NAMALWA (cell line): ENCODE measurements at regions not wholly inside any gene's neighbourhood (a gene's known extent, or its start where the extent isn't known, plus 50 kb on each side); places are given as distances from the start of the nearest gene placed in this dataset.
A peak's percentile ranks its signal among the peaks of the same experiment; 100 is the strongest.

Experiments used
- DNase-seq: peaks from one replicate; pipeline ENCODE4 v3.0.0-alpha.2; 2015; ENCODE audit warnings: low spot score

DNA sequence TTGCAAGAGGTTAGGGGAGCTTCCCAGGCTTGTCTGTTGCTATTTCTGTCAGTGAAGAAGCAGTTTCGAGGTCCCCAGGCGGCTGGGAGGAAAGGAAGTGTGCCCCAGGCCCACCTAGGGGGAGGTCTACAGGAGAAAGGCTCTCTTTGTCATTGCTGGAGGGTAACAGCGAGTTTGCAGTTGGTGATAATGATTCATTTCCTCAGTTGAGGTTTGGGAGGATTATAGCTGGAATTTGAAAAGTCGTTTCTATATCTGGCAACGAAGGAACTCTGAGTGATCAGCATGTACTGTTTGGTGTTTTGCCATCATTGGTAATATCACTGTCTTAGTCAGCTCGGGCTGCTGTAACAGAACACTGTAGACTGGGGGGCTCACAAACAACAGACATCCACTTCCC is 65.5 kb upstream of the UBE3A start:
- DNase-seq: no peak

DNA sequence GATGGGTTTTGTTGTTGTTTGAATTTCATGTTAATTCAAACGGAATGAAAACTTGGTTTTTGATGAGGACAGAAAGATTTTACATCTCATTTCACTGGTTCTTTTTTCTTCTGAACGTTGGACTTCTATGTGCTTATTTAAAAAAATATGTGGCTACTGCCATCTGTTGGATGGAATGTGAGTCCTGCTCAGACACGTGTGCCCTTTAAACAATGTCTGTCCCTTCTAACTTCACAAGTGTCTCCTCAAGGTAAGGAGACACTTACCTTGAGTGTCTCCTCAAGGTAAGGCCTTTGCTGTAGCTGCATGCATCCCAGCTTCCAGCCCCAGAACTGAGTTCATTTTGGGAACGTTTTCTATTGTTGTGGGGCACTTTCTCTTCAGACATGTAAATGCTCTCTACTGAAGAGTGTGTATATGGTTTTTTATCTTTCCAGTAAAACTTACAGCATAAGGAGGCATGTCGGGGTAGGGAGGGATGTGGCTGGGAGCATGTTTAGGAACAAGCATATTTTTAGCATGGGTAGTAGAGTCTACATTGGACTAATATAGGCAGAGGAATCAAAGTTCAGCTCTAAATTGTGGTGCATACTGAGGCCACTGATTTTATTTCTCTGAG is 63.1 kb upstream of the UBE3A start:
- DNase-seq: peak; percentile 66

DNA sequence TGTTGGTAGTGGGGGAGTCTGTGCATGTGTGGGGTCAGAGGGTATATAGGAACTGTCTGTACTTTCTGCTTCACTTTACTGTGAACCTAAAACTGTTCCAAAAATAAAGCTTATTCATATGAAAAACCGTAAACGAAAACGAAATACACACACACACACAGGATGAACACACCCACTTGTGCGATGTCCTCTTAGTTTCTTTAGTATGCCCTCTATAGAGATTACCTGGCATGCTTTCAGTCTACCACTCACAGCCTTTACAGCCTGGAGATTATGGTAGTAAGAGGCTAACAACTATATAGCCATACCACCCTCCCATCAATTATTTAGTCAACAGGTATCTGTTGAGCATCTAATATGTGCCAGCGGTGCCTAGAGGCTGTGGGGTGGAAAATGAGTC is 60.0 kb upstream of the UBE3A start:
- DNase-seq: no peak

DNA sequence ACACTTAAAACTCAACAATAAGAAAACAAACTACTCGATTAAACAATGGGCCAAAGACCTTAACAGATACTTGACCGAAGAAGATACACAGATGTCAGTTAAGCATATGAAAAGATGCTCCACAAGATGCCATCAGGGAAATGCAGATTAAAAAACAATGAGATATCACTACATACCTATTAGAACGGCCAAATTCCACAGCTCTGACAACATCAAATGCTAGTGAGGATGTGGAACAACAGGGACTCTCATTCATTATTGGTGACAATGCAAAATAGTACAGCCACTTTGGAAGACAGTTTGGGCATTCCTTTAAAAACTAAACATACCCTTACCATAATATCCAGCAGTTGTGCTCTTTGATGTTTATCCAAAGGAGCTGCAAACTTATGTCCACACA is 59.1 kb upstream of the UBE3A start:
- DNase-seq: no peak

DNA sequence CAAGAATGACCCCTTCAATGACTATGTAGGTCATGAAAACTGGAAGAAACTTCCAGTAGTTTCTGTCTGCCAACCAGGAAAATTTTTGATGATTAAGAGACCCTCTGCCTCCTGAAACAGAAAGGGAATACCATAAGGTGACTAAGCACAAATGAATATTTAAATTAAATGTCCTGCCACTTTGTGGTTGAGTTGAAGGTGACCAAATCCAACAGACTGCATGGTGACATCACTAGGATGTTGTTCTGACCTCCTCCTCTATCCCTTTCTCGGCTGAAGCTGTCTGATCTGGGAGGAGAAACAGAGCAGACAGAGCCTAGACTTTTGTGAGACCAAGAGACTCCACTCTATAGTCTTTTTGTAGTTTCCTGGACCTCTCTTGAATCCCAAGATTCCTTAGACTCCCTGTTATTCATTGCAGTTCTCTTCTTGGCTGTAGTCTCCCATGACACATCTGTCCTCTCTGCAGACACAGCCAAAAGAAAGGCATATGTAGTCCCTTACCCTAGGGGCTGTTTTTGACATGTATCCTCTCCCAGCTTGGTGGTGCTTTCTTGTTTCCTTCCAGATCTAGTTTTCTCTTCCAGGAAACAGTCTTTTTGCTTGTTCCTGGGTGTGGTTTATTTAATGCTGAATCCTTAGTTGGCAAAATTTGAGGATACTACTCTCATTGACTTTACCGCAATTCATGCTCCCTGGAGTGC is 55.2 kb upstream of the UBE3A start:
- DNase-seq: no peak

DNA sequence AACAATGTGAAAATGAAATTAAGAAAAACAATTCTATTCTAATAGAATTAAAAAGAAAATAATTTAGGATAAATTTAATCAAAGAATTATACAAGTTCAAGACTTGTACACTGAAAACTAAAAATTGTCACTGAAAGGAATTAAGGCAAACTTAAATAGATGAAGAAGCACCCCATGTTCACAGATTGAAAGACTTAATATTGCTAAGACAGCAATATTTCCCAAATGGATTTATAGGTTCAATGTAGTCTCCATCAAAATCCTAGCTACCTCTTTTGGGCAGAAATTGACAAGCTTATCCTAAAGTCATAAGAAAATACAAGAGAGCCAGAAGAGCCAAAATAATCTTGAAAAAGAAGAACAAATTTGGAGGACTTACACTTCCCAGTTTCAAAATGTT is 53.5 kb upstream of the UBE3A start:
- no peak for DNase-seq
